ENCODE measurements at regions not wholly inside any gene's neighbourhood (a gene's known extent, or its start where the extent isn't known, plus 50 kb on each side); places are given as distances from the start of the nearest gene placed in this dataset.

- Histone ChIP-seq H3K36me3 (no peaks in the 10 kb centered on the region), H3K4me3 (ENCODE audit: low read depth in 1 of 2, low read length in 1 of 2) (no peak overlapping the region), H3K27me3 (no peaks in the 10 kb centered on the region), H3K27ac (no peak overlapping the region), H3K9me3 (no peaks in the 10 kb centered on the region), H3K4me1 (ENCODE audit: control insufficient read depth in 1 of 2, insufficient read depth in 1 of 2, low read depth in 1 of 2, low read length in 1 of 2) (no peaks in the 10 kb centered on the region)
- TF ChIP-seq CTCF (IDR thresholded peaks at IDR 0.05) = no peak
Measured at GRCh38 chrX:13260598-13260997, 59.3 kb downstream of the ATXN3L start.

GRCh38 chrX:13258725-13259124 lies 61.1 kb downstream of the ATXN3L start:
- Histone ChIP-seq H3K9me3 (no peaks in the 10 kb centered on the region), H3K27me3 (no peaks in the 10 kb centered on the region), H3K4me1 (ENCODE audit: control insufficient read depth in 1 of 2, insufficient read depth in 1 of 2, low read depth in 1 of 2, low read length in 1 of 2) (peaks cover 11 to 14% of the 10 kb centered on the region in 2 experiments), H3K4me3 (ENCODE audit: low read depth in 1 of 2, low read length in 1 of 2) (no peak overlapping the region), H3K27ac (no peak overlapping the region), H3K36me3 (no peaks in the 10 kb centered on the region)
- no peak for TF ChIP-seq CTCF (IDR thresholded peaks at IDR 0.05)

GRCh38 chrX:13258052-13258444 lies 61.8 kb downstream of the ATXN3L start:
- no peak overlapping the region for H3K27ac ChIP-seq
- no peaks in the 10 kb centered on the region for H3K27me3 ChIP-seq
- no peaks in the 10 kb centered on the region for H3K36me3 ChIP-seq
- H3K9me3 ChIP-seq = no peaks in the 10 kb centered on the region
- no peak for TF ChIP-seq CTCF (IDR thresholded peaks at IDR 0.05)
- no peak overlapping the region for H3K4me3 ChIP-seq (ENCODE audit: low read depth in 1 of 2, low read length in 1 of 2)
- H3K4me1 ChIP-seq (ENCODE audit: control insufficient read depth in 1 of 2, insufficient read depth in 1 of 2, low read depth in 1 of 2, low read length in 1 of 2) = peaks cover 17 to 19% of the 10 kb centered on the region in 2 experiments

GRCh38 chrX:13257223-13258051 lies 62.4 kb downstream of the ATXN3L start:
- H3K4me3 ChIP-seq (ENCODE audit: low read depth in 1 of 2, low read length in 1 of 2) = no peak overlapping the region
- no peaks in the 10 kb centered on the region for H3K36me3 ChIP-seq
- H3K4me1 ChIP-seq (ENCODE audit: control insufficient read depth in 1 of 2, insufficient read depth in 1 of 2, low read depth in 1 of 2, low read length in 1 of 2) = peaks cover 19 to 23% of the 10 kb centered on the region in 2 experiments
- H3K27me3 ChIP-seq = no peaks in the 10 kb centered on the region
- no peaks in the 10 kb centered on the region for H3K9me3 ChIP-seq
- no peak overlapping the region for H3K27ac ChIP-seq
- TF ChIP-seq CTCF (IDR thresholded peaks at IDR 0.05) = no peak

GRCh38 chrX:13256603-13257002 lies 63.2 kb downstream of the ATXN3L start:
- Histone ChIP-seq H3K4me1 (ENCODE audit: control insufficient read depth in 1 of 2, insufficient read depth in 1 of 2, low read depth in 1 of 2, low read length in 1 of 2) (peaks cover 27 to 30% of the 10 kb centered on the region in 2 experiments), H3K36me3 (no peaks in the 10 kb centered on the region), H3K4me3 (ENCODE audit: low read depth in 1 of 2, low read length in 1 of 2) (no peak overlapping the region), H3K9me3 (no peaks in the 10 kb centered on the region), H3K27ac (no peak overlapping the region), H3K27me3 (no peaks in the 10 kb centered on the region)
- TF ChIP-seq CTCF (IDR thresholded peaks at IDR 0.05) = no peak
